ENCODE measurements at regions not wholly inside any gene's neighbourhood (a gene's known extent, or its start where the extent isn't known, plus 50 kb on each side); places are given as distances from the start of the nearest gene placed in this dataset.

GRCh38 chr22:19622061-19622441 lies 92.3 kb upstream of the SEPTIN5 start:
- CTCF ChIA-PET, result no interaction called here
- no peak overlapping the region for H3K27ac ChIP-seq (ENCODE audit: low read depth in 1 of 2, low read length in 2 of 2)
- ATAC-seq (ENCODE audit: poor library complexity), result no peak

GRCh38 chr22:19625331-19626041 lies 88.8 kb upstream of the SEPTIN5 start:
- H3K4me3 Mint-ChIP-seq, result no peak overlapping the region
- ATAC-seq (ENCODE audit: poor library complexity) (no peak), DNase-seq (no peak)
- Histone ChIP-seq H3K27ac (ENCODE audit: low read depth in 1 of 2, low read length in 2 of 2) (no peak overlapping the region), H3K4me1 (ENCODE audit: insufficient read depth, low read length) (peaks cover 7% of the 10 kb centered on the region), H3K9me3 (ENCODE audit: control insufficient read depth in 1 of 2, insufficient read depth in 1 of 2, low read length in 2 of 2) (no peaks in the 10 kb centered on the region), H3K27me3 (ENCODE audit: control insufficient read depth in 1 of 2, insufficient read depth in 2 of 2, low read length in 2 of 2) (no peaks in the 10 kb centered on the region), H3K4me3 (ENCODE audit: low read length) (no peak overlapping the region), H3K36me3 (ENCODE audit: insufficient read depth, low read length) (no peaks in the 10 kb centered on the region)
- ChIA-PET CTCF (no interaction called here), POLR2A (interaction anchor here (1.2 kb wide), 1 partner anchor 28 kb away, joined by 3 read pairs; no protein-coding TSS in a partner anchor)
- intact Hi-C loops (cut with DNase I, micrococcal nuclease), result loop anchor here (5.0 to 10.0 kb wide), 2 partner anchors 63 to 221 kb away; no protein-coding TSS in a partner anchor
- H3K9me3 Mint-ChIP-seq, result no peaks in the 10 kb centered on the region
- TF ChIP-seq CTCF (IDR thresholded peaks at IDR 0.05), result no peak
- no peaks in the 10 kb centered on the region for H3K27me3 Mint-ChIP-seq
- no peaks in the 10 kb centered on the region for H3K36me3 Mint-ChIP-seq (ENCODE audit: low read depth)
- H3K27ac Mint-ChIP-seq, result no peak overlapping the region
- peaks cover 6% of the 10 kb centered on the region for H3K4me1 Mint-ChIP-seq (ENCODE audit: low read depth)

More at GRCh38 chr22:19622061-19622441, 92.3 kb upstream of the SEPTIN5 start:
- DNase-seq, result no peak
- H3K9me3 Mint-ChIP-seq, result no peaks in the 10 kb centered on the region
- H3K36me3 Mint-ChIP-seq (ENCODE audit: low read depth), result no peaks in the 10 kb centered on the region
- intact Hi-C loops (cut with DNase I, micrococcal nuclease), result loop anchor here in 1 of 2 experiments (10.0 kb wide), 1 partner anchor 217 kb away; no protein-coding TSS in a partner anchor
- Histone ChIP-seq H3K36me3 (ENCODE audit: insufficient read depth, low read length) (no peaks in the 10 kb centered on the region), H3K27me3 (ENCODE audit: control insufficient read depth in 1 of 2, insufficient read depth in 2 of 2, low read length in 2 of 2) (no peaks in the 10 kb centered on the region), H3K9me3 (ENCODE audit: control insufficient read depth in 1 of 2, insufficient read depth in 1 of 2, low read length in 2 of 2) (no peaks in the 10 kb centered on the region), H3K4me1 (ENCODE audit: insufficient read depth, low read length) (peaks cover 8% of the 10 kb centered on the region), H3K4me3 (ENCODE audit: low read length) (no peak overlapping the region)
- no peak for TF ChIP-seq CTCF (IDR thresholded peaks at IDR 0.05)
- H3K4me3 Mint-ChIP-seq, result no peak overlapping the region
- H3K27ac Mint-ChIP-seq, result no peak overlapping the region
- peaks cover 13% of the 10 kb centered on the region for H3K4me1 Mint-ChIP-seq (ENCODE audit: low read depth)
- POLR2A ChIA-PET, result no interaction called here
- H3K27me3 Mint-ChIP-seq, result no peaks in the 10 kb centered on the region

- no peaks in the 10 kb centered on the region for H3K36me3 Mint-ChIP-seq (ENCODE audit: low read depth)
- H3K27me3 Mint-ChIP-seq, result no peaks in the 10 kb centered on the region
- H3K36me3 ChIP-seq (ENCODE audit: insufficient read depth, low read length), result no peaks in the 10 kb centered on the region
- H3K4me1 Mint-ChIP-seq (ENCODE audit: low read depth), result peaks cover 6% of the 10 kb centered on the region
- H3K4me3 ChIP-seq (ENCODE audit: low read length), result no peak overlapping the region
- no peak overlapping the region for H3K27ac ChIP-seq (ENCODE audit: low read depth in 1 of 2, low read length in 2 of 2)
- TF ChIP-seq CTCF (IDR thresholded peaks at IDR 0.05), result no peak
- H3K9me3 Mint-ChIP-seq, result no peaks in the 10 kb centered on the region
- H3K9me3 ChIP-seq (ENCODE audit: control insufficient read depth in 1 of 2, insufficient read depth in 1 of 2, low read length in 2 of 2), result no peaks in the 10 kb centered on the region
- no peaks in the 10 kb centered on the region for H3K27me3 ChIP-seq (ENCODE audit: control insufficient read depth in 1 of 2, insufficient read depth in 2 of 2, low read length in 2 of 2)
- peaks cover 7% of the 10 kb centered on the region for H3K4me1 ChIP-seq (ENCODE audit: insufficient read depth, low read length)
- no peak overlapping the region for H3K4me3 Mint-ChIP-seq
- DNase-seq (no peak), ATAC-seq (ENCODE audit: poor library complexity) (no peak)
- H3K27ac Mint-ChIP-seq, result no peak overlapping the region
- intact Hi-C loops (cut with DNase I, micrococcal nuclease), result loop anchor here (5.0 to 10.0 kb wide), 2 partner anchors 64 to 221 kb away; no protein-coding TSS in a partner anchor
- CTCF ChIA-PET, result no interaction called here
- POLR2A ChIA-PET, result interaction anchor here (1.2 kb wide), 1 partner anchor 29 kb away, joined by 3 read pairs; no protein-coding TSS in a partner anchor
Measured at GRCh38 chr22:19626042-19626587, 88.2 kb upstream of the SEPTIN5 start.
